AG10803 (cell line): ENCODE measurements at regions not wholly inside any gene's neighbourhood (a gene's known extent, or its start where the extent isn't known, plus 50 kb on each side); places are given as distances from the start of the nearest gene placed in this dataset.
"Not testable (repeated sequence)": the region's sequence is repeated elsewhere in the genome, so short reads cannot be mapped to it uniquely, and the experiment has no call there.

Source experiments
- DNase-seq: peaks from one replicate; pipeline ENCODE4 v3.0.0; 2010; ENCODE audit warnings: low read depth
- H3K4me3 ChIP-seq: 2 replicates; pipeline ENCODE4 v1.5.1; 2011; ENCODE audit warnings: mild to moderate bottlenecking, low read length, control low read depth
- CTCF ChIP-seq: conservative IDR thresholded peaks from 2 replicates; pipeline ENCODE4 v1.5.1; 2011; ENCODE audit warnings: mild to moderate bottlenecking, low read length, control low read depth, inconsistent platforms

GRCh38 chr3:82556113-82556512 is 794.7 kb upstream of the GBE1 start:
- no peak for TF ChIP-seq CTCF
- no peak for DNase-seq
- H3K4me3 ChIP-seq, result no peak overlapping the region

- DNase-seq, H3K4me3 ChIP-seq: not testable (repeated sequence)
Measured at GRCh38 chr3:82542556-82542955, 781.1 kb upstream of the GBE1 start.

GRCh38 chr3:82521657-82522056 is 760.2 kb upstream of the GBE1 start:
- no peak overlapping the region for H3K4me3 ChIP-seq
- no peak for TF ChIP-seq CTCF

GRCh38 chr3:82520846-82521245 is 759.4 kb upstream of the GBE1 start:
- no peak for DNase-seq
- TF ChIP-seq CTCF, result no peak
- no peak overlapping the region for H3K4me3 ChIP-seq

More at GRCh38 chr3:82521657-82522056, 760.2 kb upstream of the GBE1 start:
- DNase-seq, result no peak

- DNase-seq, result no peak
Measured at GRCh38 chr3:82509951-82510603, 748.6 kb upstream of the GBE1 start.

GRCh38 chr3:82509106-82509842 is 747.8 kb upstream of the GBE1 start:
- H3K4me3 ChIP-seq, result no peak overlapping the region
- no peak for TF ChIP-seq CTCF
- DNase-seq, result no peak

More at GRCh38 chr3:82509951-82510603, 748.6 kb upstream of the GBE1 start:
- TF ChIP-seq CTCF, result no peak
- H3K4me3 ChIP-seq, result no peak overlapping the region

- no peak overlapping the region for H3K4me3 ChIP-seq
- no peak for TF ChIP-seq CTCF
- no peak for DNase-seq
Measured at GRCh38 chr3:82506204-82506603, 744.8 kb upstream of the GBE1 start.
